ENCODE measurements at regions not wholly inside any gene's neighbourhood (a gene's known extent, or its start where the extent isn't known, plus 50 kb on each side); places are given as distances from the start of the nearest gene placed in this dataset.
A peak's percentile ranks its signal among the peaks of the same experiment; 100 is the strongest.

- TF ChIP-seq JUN (IDR thresholded peaks at IDR 0.05; ENCODE audit: borderline replicate concordance, insufficient read depth, insufficient read length, low read depth) (peak; percentile 79), FOS (IDR thresholded peaks at IDR 0.05; ENCODE audit: borderline replicate concordance, insufficient read depth, low read length) (peak; percentile 44), GATA2 (IDR thresholded peaks at IDR 0.05; ENCODE audit: insufficient read depth, insufficient read length, low read depth, low read length) (peak; percentile 76), POLR2A (IDR thresholded peaks at IDR 0.05; ENCODE audit: low read depth, low read length) (no peak), CTCF (IDR thresholded peaks at IDR 0.05; ENCODE audit: extremely low read depth in 1 of 2, insufficient read depth in 1 of 2, low read depth in 1 of 2, low read length in 2 of 2) (no peak), EZH2 (IDR thresholded peaks at IDR 0.05; ENCODE audit: borderline replicate concordance, low read depth, low read length, severe bottlenecking) (no peak), MYC (IDR thresholded peaks at IDR 0.05; ENCODE audit: low read depth, low read length) (no peak), POLR2AphosphoS5 (IDR thresholded peaks at IDR 0.05; ENCODE audit: insufficient read depth, low read depth, low read length) (no peak)
- no peak overlapping the region for H2AFZ ChIP-seq (ENCODE audit: low read depth, low read length)
- peak overlapping the region; percentile 74 for H3K4me2 ChIP-seq (ENCODE audit: insufficient read depth, low read length)
- DNase-seq (ENCODE audit: low read depth, low spot score) (peak; percentile 93), FAIRE-seq (peak; percentile 84)
- ChIA-PET POLR2A (interaction anchor here (1.1 kb wide), 1 partner anchor 21 kb away, joined by 3 read pairs; no protein-coding TSS in a partner anchor), CTCF (interaction anchor here (1.8 to 3.1 kb wide), 2 partner anchors 11 to 21 kb away, joined by 8 read pairs; no protein-coding TSS in a partner anchor)
- H4K20me1 ChIP-seq (replicated peaks; ENCODE audit: control insufficient read depth, extremely low read depth, insufficient read depth, low read length) = no peaks in the 10 kb centered on the region
- H3K9me3 ChIP-seq (replicated peaks; ENCODE audit: control insufficient read depth, insufficient read depth, low read length) = no peaks in the 10 kb centered on the region
- intact Hi-C loops (cut with micrococcal nuclease) (loop anchor here (1.0 to 5.0 kb wide), 5 partner anchors 17 to 148 kb away; no protein-coding TSS in a partner anchor), dilution Hi-C loops (cut with MboI; ENCODE audit: extremely low pct_ligation_motif_present, low sequenced_read_pairs) (no loop called here)
- H3K27ac ChIP-seq (ENCODE audit: insufficient read depth, low read depth, low read length) = peak overlapping the region; percentile 98
- no peaks in the 10 kb centered on the region for H3K27me3 ChIP-seq (ENCODE audit: control insufficient read depth in 2 of 2, insufficient read depth in 2 of 2, low read length in 2 of 2)
- TSS peak; percentile 92 for BruUV-seq (replicated peaks)
- H3K4me1 ChIP-seq (ENCODE audit: control insufficient read depth, extremely low read depth, insufficient read depth, low read length) = peaks cover 17% of the 10 kb centered on the region
- H3K4me3 ChIP-seq (replicated peaks in 1 of 3; ENCODE audit: insufficient read depth in 1 of 3, low read depth in 1 of 3, low read length in 3 of 3) = no peak overlapping the region
- H3K36me3 ChIP-seq (ENCODE audit: control insufficient read depth in 2 of 2, extremely low read depth in 1 of 2, insufficient read depth in 2 of 2, low read length in 2 of 2) = no peaks in the 10 kb centered on the region
- H3K79me2 ChIP-seq (ENCODE audit: control insufficient read depth, insufficient read depth, low read length) = no peaks in the 10 kb centered on the region
- peak overlapping the region; percentile 89 for H3K9ac ChIP-seq (replicated peaks; ENCODE audit: extremely low read depth, insufficient read depth, low read length)
- no peaks in the 10 kb centered on the region for H3K9me1 ChIP-seq (replicated peaks; ENCODE audit: control insufficient read depth, extremely low read depth, insufficient read depth, low read length)
Measured at GRCh38 chr6:9503111-9503761, 911.6 kb downstream of the TFAP2A start.
